HG03460 (cell line): ENCODE measurements at regions not wholly inside any gene's neighbourhood (a gene's known extent, or its start where the extent isn't known, plus 50 kb on each side); places are given as distances from the start of the nearest gene placed in this dataset.

Experiments used
- ATAC-seq: cut with Tn5 transposase; IDR thresholded peaks from one replicate; pipeline ENCODE4 v1.9.1; 2021; ENCODE audit not compliant: unreplicated experiment

GRCh38 chr3:176574786-176575185 lies 622.5 kb downstream of the TBL1XR1 start:
- no peak for ATAC-seq

- ATAC-seq: no peak
Measured at GRCh38 chr3:176571926-176572325, 625.4 kb downstream of the TBL1XR1 start.

GRCh38 chr3:176570992-176571391 lies 626.3 kb downstream of the TBL1XR1 start:
- ATAC-seq: no peak

- ATAC-seq: no peak
Measured at GRCh38 chr3:176568189-176568588, 629.1 kb downstream of the TBL1XR1 start.

GRCh38 chr3:176566757-176567156 lies 630.5 kb downstream of the TBL1XR1 start:
- no peak for ATAC-seq

GRCh38 chr3:176562331-176562730 lies 635.0 kb downstream of the TBL1XR1 start:
- ATAC-seq: no peak

GRCh38 chr3:176561826-176562225 lies 635.5 kb downstream of the TBL1XR1 start:
- no peak for ATAC-seq

GRCh38 chr3:176554791-176555654 lies 642.3 kb downstream of the TBL1XR1 start:
- no peak for ATAC-seq

- ATAC-seq: no peak
Measured at GRCh38 chr3:176554264-176554663, 643.0 kb downstream of the TBL1XR1 start.

GRCh38 chr3:176526942-176527341 lies 670.3 kb downstream of the TBL1XR1 start:
- no peak for ATAC-seq

GRCh38 chr3:176526225-176526624 lies 671.1 kb downstream of the TBL1XR1 start:
- no peak for ATAC-seq

- ATAC-seq: no peak
Measured at GRCh38 chr3:176523114-176523513, 674.2 kb downstream of the TBL1XR1 start.

GRCh38 chr3:176522436-176522835 lies 674.8 kb downstream of the TBL1XR1 start:
- no peak for ATAC-seq

- ATAC-seq: no peak
Measured at GRCh38 chr3:176521531-176522175, 675.6 kb downstream of the TBL1XR1 start.

- no peak for ATAC-seq
Measured at GRCh38 chr3:176514297-176514696, 683.0 kb downstream of the TBL1XR1 start.

GRCh38 chr3:176513604-176514003 lies 683.7 kb downstream of the TBL1XR1 start:
- no peak for ATAC-seq

GRCh38 chr3:176512037-176512436 lies 685.2 kb downstream of the TBL1XR1 start:
- ATAC-seq: no peak

- ATAC-seq: no peak
Measured at GRCh38 chr3:176510097-176510496, 687.2 kb downstream of the TBL1XR1 start.

GRCh38 chr3:176505878-176506621 lies 691.2 kb downstream of the TBL1XR1 start:
- ATAC-seq: no peak

- no peak for ATAC-seq
Measured at GRCh38 chr3:176491084-176491483, 706.2 kb downstream of the TBL1XR1 start.

- ATAC-seq: no peak
Measured at GRCh38 chr3:176490357-176490756, 706.9 kb downstream of the TBL1XR1 start.

GRCh38 chr3:176479248-176479647 lies 718.0 kb downstream of the TBL1XR1 start:
- no peak for ATAC-seq
